ENCODE measurements at regions not wholly inside any gene's neighbourhood (a gene's known extent, or its start where the extent isn't known, plus 50 kb on each side); places are given as distances from the start of the nearest gene placed in this dataset.
"Not testable (repeated sequence)": the region's sequence is repeated elsewhere in the genome, so short reads cannot be mapped to it uniquely, and the experiment has no call there.

DNA sequence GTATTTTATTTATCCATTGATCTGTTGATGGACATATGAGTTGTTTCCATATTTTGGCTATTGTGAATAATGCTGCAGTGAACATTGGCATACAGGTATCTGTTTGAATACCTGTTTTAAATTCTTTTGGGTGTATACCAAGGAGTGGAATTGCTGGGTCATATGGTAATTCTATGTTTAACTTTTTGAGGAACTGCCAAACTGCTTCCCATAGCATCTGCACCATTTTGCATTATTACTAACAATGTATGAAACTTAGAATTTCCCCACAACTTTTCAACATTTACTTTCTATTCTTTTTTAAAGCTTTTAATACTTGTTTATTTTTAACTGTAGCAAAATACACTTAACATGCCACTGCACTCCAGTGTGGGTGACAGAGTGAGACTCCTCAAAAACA, 57.0 kb upstream of the MSN start:
- no peak for DNase-seq

DNA sequence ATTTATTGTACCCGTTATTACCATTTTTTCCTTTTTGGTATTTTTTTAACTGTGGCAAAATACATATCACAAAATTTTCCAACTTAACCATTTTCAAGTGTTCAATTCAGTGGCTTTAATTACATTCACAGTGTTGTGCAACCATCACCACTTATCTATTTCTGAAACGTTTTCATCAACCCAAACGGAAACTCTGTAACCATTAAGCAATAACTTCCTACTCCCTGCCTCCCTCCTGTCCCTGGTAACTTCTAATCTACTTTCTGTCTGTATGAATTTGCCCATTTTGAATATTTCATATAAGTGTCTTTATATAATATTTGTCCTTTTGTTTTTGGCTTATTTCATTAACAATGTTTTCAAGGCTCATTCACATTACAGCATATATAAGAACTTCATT, 57.4 kb upstream of the MSN start:
- DNase-seq = no peak

DNA sequence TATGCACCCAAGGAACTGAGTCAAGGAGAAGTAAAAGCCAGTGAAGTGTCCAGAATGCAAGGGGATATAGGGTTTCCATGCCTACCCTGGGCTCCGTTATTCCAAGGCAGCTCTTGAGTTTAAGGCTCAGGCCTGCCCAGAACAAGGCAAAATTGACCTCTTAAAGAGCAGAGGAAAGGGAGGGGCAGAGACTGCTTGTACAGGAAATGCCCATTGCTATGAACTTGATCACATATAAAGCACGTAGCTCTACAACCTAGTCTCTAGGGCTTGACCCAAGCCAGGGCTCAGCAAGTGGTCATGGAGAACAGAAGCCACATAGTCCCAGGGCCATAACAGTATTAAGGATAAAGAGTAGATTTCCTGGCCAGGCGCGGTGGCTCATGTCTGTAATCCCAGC, 58.2 kb upstream of the MSN start:
- no peak for DNase-seq

DNA sequence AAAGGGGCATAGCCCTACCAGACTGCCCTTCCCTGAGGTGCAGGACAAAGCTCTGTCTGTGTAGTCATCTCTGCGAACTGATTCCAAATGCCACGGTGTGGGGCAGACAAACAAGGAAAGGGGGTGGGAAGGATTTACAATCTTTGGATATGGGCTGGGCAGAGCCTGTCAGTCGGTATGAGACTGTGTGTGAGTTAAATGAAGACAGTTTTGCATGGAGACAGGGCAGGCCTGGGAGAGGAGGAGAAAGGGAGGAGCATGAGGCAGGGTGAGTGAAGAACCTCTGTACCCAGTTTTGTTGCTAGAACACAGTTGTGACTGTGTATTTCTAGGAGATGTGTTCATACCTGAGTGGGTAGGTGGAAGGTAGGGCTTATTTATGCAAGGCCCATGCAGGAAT, 59.4 kb upstream of the MSN start:
- DNase-seq = no peak

DNA sequence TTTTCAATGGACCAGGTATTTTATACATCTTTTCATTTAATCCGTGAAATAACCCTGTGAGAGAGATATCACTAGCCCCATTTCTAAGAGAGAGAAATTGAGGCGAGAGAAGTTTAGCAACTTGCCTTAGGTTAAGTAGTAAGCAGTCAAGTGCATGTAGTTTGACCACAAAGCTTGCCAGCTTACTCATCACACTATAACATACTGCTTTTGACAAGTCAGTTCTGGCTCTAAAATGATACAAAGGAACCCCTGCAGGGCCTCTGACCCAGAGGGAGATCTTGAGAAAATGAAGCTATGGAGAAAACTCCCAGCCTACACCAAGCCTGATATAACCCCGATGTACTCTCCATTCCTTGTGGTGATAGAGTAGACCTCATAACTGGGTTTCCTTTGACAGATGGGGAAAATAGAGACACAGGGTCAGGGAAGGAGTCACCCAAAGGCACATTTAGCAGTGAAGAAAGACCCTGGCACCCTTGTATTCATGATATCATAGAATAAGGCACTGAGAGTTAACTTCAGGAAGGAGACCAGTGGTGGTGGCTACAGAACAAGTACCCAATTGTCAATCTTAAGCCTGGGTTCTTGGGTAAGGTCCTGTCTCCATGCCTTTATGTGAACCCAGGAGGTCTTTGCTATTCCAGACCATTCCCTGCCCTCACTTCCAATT, 60.2 kb upstream of the MSN start:
- peak; percentile 42 for DNase-seq

DNA sequence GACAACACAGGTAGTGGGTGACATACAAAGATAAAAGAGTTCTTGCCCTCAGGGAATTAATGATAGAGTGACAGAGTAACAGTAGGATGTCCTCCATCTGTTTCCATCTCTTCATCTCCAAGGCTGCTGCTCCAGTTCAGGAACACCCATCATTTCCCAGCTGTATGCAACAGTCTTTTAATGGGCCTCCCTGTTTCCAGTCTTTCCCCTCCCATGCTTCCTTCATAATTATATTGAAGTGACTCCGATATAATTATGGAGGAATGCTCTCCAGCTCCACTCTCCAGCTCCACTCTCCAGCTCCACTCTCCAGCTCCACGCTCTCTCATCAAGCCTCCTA, 65.3 kb upstream of the MSN start:
- no peak for DNase-seq

DNA sequence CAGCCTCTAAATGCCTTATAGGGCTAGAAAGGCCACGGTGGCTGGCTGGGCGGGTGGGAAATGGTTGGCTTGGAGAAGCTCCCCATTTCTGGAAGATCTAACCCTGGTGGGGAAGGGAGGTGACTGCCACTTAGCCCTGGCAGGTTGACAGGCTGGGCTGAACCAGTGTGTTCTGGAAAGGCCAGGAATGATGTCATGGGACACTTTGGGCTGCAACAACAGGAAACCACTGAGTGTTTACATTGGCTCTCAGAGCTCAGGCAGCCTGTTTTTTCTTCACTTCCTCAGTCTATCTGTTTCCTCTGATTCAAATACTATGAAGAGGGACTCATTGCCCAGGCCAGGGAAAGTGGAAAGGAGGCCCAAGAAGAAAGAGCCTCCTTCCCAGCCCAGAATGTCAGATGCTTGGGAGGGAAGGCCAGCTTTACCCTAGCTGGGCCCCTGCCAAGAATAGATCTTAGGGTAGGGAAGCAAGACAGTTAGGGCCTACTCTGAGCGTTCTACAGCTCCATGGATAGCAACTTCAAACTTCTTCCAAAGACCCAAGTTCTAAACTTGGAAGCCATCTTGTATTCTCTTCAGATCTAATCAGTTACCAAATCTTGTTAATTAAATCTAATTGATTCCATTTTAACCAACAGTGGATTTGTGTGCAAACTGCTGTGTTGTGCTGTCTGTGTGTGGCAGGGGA, 65.8 kb upstream of the MSN start:
- DNase-seq = peak; percentile 46

DNA sequence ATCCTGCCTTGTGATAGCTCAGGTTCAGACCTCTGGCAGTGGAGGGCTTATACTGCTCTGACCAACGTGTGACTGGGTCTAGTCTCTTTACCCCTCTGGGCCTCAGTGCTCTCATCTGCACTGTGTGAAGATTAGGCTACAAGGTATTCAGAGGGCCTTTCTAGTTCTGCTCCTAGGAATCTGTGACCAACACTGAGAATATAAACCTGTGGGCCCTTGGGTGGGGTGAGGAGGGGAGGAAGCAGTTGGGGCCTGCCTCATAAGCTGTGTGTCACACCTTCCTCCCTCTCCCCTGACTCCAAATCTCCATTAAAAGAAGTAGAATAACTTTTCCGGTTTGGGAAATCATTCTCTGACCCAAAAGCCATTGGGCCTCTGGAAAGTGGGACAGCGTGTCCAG, 66.3 kb upstream of the MSN start:
- peak; percentile 23 for DNase-seq

DNA sequence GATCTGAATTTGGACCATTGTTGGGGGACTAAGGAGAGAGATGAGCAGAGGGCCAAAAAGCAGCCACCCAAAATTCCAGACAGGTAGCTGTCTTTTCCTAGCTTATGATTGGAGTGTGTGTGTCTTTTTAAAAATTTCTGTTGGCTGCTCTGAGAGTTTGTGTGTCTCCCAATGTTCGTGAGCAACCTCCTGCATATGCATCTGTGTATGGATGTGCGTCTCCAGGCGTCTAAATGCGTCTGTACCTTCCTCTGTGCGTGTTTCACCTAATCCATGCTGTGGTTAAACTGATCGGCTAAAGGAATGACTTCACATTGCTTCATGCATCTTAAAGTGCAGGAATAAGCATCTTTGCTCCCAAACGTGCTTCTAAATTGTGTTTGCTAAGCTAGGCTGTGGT, 65.5 kb upstream of the LAS1L start:
- DNase-seq = no peak

DNA sequence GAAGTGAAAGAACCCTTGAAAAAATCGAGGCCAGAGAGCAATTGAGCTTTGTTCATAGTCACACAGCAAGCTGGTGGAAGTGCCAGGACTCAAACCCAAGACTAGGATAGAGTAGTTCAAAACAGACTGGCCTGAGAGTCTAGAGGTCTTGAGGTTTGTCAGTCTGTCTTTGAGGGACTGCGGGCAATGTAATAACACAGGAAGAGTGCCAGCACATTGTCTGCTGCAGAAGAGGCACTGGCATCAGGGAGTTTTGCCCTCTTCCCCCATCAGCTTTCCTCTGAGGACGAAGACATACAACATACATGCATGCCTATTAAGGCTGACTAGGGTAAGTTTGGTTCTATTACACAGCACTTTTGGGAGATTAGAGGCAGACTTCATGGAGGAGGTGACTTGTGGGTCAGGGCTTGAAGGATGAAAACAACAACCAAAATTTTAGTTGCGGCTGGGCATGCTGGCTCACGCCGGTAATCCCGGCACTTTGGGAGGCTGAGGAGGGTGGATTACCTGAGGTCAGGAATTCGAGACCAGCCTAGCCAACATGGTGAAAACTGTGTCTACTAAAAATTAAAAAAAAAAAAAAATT, 64.1 kb upstream of the LAS1L start:
- DNase-seq = no peak

DNA sequence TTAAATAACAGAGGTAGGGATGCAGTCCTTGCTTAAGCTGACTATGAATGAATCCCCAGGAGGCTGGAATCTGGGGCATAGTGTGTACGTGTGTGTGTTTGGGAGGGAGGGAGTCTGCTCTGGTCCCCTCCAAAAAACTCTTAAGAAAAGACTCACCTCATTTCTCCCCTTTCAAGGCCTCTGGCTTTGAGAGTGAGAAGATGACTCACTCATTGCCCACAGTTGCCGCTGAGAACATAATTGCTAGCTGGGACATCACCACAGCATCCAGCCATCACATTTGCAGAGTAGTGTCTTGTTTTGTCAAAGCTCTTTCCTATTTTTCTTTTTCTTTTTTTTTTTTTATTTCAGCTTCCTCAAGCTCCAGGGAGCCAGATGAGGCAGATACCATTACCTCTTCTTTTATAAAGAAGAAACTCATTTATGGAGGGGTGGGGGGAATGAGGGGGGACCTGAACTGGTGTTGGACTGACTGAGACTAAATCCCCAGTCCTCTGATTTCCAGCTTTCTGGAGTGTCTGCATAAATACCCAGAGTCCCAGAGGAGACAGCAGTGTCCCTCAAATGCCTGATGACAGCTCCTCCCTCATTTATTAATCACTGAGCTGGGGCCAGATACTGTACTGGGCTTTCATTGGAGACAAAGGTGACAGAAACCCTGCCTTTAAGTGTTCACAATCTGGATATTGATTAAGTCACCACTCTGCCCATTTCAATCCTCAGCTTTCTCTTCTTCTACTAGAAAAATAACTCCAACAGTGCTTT, 61.9 kb upstream of the LAS1L start:
- peak; percentile 62 for DNase-seq

DNA sequence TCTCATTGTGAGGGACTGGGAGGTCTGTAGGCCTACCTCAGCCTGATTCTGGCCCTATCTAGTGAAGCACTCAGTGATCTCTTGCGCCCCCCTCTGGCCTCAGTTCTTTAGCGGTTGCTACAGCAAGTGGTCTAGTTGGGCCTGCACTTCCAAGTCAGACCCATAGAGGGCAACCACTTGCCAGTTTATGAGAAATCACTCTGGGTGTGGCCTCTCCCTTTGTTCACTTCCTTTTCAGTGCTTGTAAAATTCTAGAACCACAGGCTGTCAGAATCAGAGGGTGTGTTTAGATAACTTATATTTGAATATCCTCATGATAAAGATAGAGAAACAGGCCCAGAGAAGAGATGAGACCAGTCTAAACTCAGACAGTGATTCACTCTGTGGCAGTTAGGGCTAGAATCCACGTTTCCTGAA, 60.9 kb upstream of the LAS1L start:
- DNase-seq = peak; percentile 92

DNA sequence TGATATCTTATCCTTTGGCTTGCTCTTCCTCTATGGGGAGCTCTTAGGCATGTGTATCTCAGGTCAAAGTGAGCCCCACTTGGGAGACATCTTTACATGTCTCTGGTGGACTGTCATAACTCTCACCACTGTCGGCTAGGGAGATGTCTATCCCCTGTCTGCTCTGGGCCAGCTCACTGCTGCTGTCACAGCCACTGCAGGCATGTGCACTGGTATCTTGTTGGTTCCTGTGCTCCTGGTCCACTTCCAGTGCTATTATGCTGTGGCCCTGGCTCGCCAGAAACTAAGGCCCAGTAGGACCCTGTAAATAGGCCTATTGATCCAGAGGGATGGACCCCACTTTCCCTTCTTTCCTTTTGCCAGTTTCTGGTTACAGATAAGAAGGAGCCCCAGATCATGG, 56.6 kb upstream of the LAS1L start:
- no peak for DNase-seq

DNA sequence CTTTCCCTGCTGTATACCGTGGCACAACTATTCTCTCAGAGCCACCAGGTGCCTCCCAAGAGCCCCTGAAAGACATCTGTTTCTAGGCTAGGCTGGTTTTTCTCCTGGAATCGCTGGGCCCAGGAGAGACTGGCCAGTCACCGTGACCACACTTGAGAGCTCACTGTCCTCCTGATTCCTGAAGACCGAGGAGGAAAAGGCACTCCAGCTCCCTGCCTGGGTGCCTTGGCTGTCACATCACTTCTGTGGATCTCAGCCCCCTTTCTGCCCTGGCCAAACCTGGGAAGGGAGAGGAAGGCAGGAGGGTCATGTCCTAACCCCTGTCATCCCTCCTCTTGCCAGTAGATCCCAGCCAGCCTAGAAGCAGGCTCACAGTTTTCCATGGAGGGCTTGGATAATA, 54.7 kb upstream of the LAS1L start:
- no peak for DNase-seq

DNA sequence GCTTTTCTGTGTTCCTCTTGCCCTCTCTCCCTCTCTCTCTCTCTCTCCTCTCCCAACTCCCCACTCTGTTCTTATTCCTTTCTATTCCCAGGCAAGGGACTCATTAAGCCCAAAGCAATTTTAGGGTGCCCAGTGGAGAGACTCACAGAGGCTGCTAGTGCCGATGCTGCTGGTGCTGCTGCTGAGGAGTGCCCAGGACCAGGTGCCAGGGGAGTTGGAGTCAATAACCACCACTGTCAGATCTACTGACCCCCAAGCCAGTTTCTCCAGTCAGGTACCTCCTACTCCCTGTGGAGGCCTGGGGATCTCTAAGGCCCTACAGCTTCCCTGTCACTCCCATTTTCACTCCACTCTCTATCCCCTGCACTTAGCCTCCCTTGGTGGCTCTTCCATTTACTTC, 54.2 kb upstream of the LAS1L start:
- no peak for DNase-seq

DNA sequence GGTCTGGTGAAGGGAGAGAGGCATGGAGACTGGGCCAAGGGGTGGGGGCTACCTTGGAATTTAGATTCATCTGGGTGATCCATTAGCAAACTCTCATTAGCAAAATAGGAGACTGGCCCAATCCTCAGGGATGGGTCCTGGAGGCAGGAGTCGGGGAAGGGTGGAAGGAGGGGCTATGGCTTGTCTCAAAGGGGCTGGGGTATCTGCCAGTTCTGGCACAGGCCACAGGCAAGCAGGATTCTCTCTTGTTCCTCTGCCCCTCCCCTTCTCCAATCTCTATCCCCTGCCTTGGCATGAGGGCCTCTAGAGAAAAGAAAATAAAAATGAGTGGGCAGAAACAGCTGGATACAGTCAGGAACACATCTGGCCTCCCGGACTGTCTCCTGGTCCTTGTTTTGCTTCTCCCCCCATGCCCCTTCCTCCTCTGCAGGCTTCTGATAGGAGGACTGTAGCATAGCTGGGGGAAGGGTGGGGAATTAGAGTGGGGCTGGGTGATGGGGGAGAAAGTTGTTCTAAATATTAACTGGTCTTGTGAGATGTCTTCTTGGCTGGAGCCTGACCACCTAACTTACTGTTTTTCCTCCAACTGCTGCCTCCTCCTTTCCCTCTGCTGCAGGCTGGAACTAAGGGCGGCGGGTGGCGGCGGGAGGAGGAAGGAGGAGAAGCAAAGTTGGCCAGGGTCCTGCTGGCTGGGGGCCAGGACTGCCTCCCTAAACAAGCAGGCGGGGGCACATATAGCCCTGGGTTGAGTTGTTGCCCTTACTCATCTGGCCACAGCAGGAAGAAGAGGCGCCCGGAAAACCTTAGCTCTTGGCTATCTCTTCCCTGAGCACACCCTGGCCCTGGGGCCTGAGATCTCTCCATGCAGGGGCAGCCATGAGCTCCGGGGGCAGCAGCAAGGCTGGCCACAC, 53.3 kb upstream of the LAS1L start:
- no peak for DNase-seq

DNA sequence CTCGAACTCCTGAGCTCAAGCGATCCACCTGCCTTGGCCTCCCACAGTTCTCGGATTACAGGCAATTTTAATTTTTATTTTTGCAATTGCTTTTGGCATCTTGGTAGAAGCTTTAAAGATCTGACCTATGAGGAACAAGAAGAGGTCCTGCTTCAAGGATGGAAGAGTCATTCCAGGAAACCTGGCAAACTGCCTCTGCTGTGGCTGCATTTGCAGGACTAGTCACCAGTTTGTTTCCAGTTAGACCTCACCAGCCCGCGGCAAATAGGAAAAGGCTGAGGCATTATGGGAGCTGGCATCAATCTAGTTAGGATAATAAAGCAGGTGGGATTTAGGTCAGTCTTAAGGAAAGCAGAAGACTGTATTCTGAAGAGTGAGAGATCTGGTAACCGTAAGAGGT, 51.9 kb upstream of the LAS1L start:
- DNase-seq = no peak

DNA sequence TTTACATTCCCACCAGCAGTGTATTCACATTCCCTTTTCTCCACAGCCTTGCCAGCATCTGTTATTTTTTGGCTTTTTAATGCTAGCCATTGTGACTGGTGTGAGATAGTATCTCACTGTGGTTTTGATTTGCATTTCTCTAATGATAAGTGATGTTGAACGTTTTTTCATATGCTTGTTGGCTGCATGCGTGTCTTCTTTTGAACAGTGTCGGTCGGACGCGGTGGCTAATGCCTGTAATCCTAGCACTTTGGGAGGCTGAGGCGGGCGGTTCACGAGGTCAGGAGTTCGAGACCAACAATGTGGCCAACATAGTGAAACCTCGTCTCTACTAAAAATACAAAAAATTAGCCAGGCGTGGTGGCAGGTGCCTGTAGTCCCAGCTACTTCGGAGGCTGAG, 50.6 kb upstream of the LAS1L start:
- not testable (repeated sequence) for DNase-seq
